ENCODE measurements at regions not wholly inside any gene's neighbourhood (a gene's known extent, or its start where the extent isn't known, plus 50 kb on each side); places are given as distances from the start of the nearest gene placed in this dataset.

DNA sequence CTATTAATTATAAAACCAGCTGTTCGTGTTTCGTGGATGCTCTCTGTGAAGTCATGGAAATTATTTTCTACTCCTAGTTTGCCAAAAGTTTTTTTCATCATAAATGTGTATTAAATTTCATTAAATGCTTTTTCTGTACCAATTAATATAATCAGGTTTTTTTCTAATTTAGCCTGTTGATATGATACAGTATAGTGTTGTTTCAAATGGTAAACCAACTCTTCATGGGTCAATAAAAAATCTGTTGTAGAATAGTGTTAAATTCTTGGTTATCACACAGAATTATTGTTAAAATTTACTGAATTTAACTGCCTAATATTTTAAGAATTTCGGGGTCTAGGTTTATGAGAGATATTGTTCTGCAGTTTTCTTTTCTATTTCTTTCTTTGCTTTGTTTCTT is 505.9 kb upstream of the MANEA start:
- no peak for DNase-seq
- H3K9me3 ChIP-seq (replicated peaks): no peaks in the 10 kb centered on the region
- no peaks in the 10 kb centered on the region for H3K27me3 ChIP-seq

DNA sequence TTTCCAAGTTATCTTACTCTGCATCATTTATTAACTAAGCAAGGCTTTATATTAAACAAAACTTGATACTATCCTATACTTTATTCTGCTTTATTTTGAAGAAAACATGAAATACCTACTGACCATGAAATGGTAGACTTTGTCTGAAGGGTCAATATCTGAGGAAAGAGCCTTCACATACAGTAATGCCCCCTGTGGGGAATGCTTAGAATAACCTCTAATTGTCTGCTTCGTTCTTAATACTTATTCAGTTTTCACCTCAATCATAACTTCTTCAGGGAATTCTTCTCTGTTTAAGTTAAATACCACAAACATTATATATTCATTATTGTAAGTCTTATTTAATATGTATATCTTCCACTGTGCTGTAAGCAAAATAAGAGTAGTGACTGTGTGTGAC is 498.9 kb upstream of the MANEA start:
- no peak for DNase-seq
- Histone ChIP-seq H3K9me3 (replicated peaks) (no peaks in the 10 kb centered on the region), H3K27me3 (no peaks in the 10 kb centered on the region), H3K36me3 (no peaks in the 10 kb centered on the region), H3K27ac (no peak overlapping the region), H3K4me3 (no peak overlapping the region), H3K4me1 (no peaks in the 10 kb centered on the region)

More for the DNA sequence above, 505.9 kb upstream of the MANEA start:
- Histone ChIP-seq H3K4me1 (no peaks in the 10 kb centered on the region), H3K4me3 (no peak overlapping the region), H3K36me3 (no peaks in the 10 kb centered on the region), H3K27ac (no peak overlapping the region)

DNA sequence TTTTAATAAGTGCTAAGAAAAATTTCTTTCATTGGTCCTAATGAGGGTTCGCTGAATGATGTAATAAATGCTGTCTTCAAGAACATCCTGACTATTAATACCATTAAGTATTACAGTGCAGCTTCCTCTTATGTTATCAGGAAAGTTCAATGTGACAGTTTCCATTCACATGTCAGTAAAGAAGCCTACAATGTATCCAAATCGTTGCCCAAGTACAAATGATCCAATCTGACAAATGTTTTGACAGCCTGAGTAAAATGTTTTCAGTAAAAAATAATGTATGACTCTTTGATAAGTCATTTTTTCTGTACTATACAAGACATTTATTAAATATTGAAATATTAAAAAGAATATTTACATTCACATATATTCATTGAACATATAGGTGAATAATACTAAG is 496.1 kb upstream of the MANEA start:
- H3K4me1 ChIP-seq: no peaks in the 10 kb centered on the region
- H3K27me3 ChIP-seq: no peaks in the 10 kb centered on the region
- H3K9me3 ChIP-seq (replicated peaks): no peaks in the 10 kb centered on the region
- no peaks in the 10 kb centered on the region for H3K36me3 ChIP-seq
- H3K27ac ChIP-seq: no peak overlapping the region
- no peak overlapping the region for H3K4me3 ChIP-seq
- no peak for DNase-seq

DNA sequence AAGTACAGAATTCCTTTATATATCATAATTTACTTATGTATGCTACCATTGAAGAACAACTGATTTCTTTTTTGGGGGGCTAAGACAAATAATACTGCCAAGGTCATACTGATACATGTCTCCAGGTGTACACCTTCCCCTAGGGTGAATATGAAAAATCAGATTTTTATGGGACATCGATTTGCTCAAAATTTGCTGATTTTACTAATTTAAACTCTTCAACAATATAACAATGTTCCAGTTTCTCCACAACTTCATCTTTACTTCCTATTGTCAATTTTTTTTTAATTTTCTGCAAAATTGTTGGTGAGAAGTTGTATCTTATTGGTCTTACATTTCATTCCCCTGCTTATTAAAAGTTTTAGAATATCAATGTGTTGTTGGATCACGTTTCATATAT is 495.4 kb upstream of the MANEA start:
- no peak overlapping the region for H3K27ac ChIP-seq
- no peak for DNase-seq
- no peaks in the 10 kb centered on the region for H3K27me3 ChIP-seq
- H3K4me3 ChIP-seq: no peak overlapping the region
- H3K9me3 ChIP-seq (replicated peaks): no peaks in the 10 kb centered on the region
- H3K4me1 ChIP-seq: 0 out of 2 replicates have a peak, but pooled peaks cover 2% of the 10 kb centered on the region
- H3K36me3 ChIP-seq: no peaks in the 10 kb centered on the region

DNA sequence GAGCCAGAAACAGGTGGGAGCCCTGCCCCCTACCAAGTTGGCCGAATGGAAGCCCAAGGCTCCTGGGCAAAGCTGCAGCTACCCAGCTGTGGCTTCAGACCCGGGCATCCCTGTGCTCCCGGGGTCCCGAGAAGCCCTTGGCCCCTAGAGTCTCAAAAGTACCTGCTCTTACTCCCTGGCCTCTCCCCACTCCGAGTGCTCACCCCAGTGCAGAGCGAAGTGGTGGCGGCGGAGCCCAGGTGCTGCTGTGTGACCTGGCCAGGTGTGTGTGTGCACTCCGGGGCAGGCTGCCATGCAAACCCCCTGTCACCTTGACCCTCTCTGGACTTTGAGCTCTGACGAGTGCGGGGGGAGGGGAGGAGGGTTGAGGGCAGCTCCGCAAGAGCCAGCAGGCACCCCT is 493.8 kb upstream of the MANEA start:
- DNase-seq: no peak
- H3K4me3 ChIP-seq: no peak overlapping the region
- no peaks in the 10 kb centered on the region for H3K36me3 ChIP-seq
- no peaks in the 10 kb centered on the region for H3K27me3 ChIP-seq
- no peak overlapping the region for H3K27ac ChIP-seq
- H3K9me3 ChIP-seq (replicated peaks): no peaks in the 10 kb centered on the region
- peaks cover 9% of the 10 kb centered on the region; the same call in 1 of the 2 replicates for H3K4me1 ChIP-seq

GRCh38 chr6:95084867-95085266 is 492.5 kb upstream of the MANEA start:
- H3K9me3 ChIP-seq (replicated peaks): no peaks in the 10 kb centered on the region
- H3K4me3 ChIP-seq: no peak overlapping the region
- no peaks in the 10 kb centered on the region for H3K27me3 ChIP-seq
- DNase-seq: no peak
- no peaks in the 10 kb centered on the region for H3K36me3 ChIP-seq
- peaks cover 9% of the 10 kb centered on the region; the same call in 1 of the 2 replicates for H3K4me1 ChIP-seq
- H3K27ac ChIP-seq: no peak overlapping the region

DNA sequence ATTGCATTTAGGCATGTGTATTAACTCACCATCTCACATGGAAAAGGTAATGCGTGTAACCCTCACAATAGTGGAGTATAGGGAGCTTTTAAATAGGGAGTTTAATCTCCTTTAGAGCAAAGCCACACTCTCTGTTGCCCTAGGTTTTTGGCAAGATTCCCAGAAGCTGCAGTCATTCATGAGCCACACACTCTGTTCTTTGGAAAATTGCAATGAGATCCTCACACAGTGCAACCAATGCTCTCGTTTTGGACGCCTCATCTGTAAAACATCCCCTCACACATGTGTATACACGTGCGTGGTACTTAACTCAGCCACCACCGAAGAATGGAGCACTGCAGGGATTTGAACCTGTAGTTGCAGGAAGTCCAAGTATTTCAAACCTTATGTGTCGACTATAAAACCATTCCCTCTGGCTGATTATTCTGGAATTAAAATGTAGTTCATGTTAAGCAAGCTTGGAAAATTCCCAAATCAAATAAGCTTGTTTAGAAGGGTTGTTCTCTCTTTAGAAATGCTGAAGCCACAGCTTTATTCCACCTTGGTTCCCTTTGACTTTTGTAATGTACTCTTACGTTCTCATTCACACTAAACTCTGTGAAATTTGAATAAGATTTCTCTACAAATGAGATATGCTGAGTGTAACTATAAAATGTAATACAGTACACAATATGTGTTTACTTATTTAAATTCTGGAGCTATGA is 489.8 kb upstream of the MANEA start:
- no peak overlapping the region; the same call in 1 of the 2 replicates for H3K27ac ChIP-seq
- H3K4me1 ChIP-seq: peaks cover 16% of the 10 kb centered on the region
- peak; percentile 83 to 95 for DNase-seq
- no peaks in the 10 kb centered on the region for H3K27me3 ChIP-seq
- no peaks in the 10 kb centered on the region for H3K36me3 ChIP-seq
- H3K9me3 ChIP-seq (replicated peaks): no peaks in the 10 kb centered on the region
- no peak overlapping the region for H3K4me3 ChIP-seq

- Histone ChIP-seq H3K4me3 (no peak overlapping the region), H3K27me3 (no peaks in the 10 kb centered on the region), H3K4me1 (peaks cover 14% of the 10 kb centered on the region), H3K27ac (peak overlapping the region; percentile 7; the same call in 1 of the 2 replicates), H3K9me3 (replicated peaks) (no peaks in the 10 kb centered on the region), H3K36me3 (no peaks in the 10 kb centered on the region)
- peak in 1 of 2 experiments; percentile 83 for DNase-seq
These were observed 485.4 kb upstream of the MANEA start for GRCh38 chr6:95091823-95092436.

- Histone ChIP-seq H3K36me3 (no peaks in the 10 kb centered on the region), H3K9me3 (replicated peaks) (no peaks in the 10 kb centered on the region), H3K27ac (no peak overlapping the region), H3K27me3 (no peaks in the 10 kb centered on the region), H3K4me3 (no peak overlapping the region), H3K4me1 (peaks cover 7% of the 10 kb centered on the region)
- no peak for DNase-seq
These were observed 484.2 kb upstream of the MANEA start for GRCh38 chr6:95093154-95093553.

DNA sequence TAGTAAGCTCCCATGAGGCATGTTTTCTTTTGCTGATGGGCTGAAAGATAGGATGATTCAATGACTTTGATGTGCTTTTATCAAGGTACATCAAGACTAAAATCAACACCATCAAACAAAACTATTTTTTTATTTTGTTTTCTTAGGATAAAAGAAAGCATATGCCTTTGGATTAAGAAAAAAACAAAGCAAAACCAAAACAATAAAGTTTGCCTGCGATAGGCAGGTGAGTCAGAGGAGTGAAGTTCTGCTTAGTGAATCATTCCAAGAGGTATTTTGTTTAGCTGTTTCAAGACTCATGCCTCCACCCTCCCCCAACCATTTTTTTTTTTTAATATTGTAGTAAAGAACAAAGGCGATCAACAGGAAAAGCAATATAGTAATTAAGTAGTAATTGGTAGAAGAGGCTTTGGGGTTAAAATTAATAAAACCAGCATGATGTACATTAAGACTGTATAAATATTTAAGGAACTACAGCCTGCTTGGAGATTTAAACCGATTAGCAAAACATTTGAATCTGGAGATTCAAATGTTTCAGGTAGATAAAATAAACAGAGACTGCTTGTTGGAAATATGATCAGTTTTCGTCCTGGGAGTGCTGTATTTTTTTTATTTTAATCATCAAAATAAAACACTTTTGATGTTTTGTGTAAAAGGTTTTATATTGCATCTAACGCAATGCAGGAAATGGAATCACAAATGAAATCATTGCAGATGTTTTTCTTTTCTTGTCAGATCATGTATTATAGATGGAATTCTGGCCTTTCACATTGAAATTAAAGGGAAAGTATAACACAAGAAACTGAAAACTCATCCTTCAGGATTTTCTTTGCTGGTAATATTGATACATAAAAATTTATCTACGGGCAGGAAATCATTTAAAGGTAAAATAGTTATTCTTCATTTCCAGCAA is 482.3 kb upstream of the MANEA start:
- H3K27me3 ChIP-seq: no peaks in the 10 kb centered on the region
- H3K9me3 ChIP-seq (replicated peaks): no peaks in the 10 kb centered on the region
- H3K4me1 ChIP-seq: peaks cover 17% of the 10 kb centered on the region
- DNase-seq: no peak
- H3K27ac ChIP-seq: no peak overlapping the region
- H3K36me3 ChIP-seq: no peaks in the 10 kb centered on the region
- H3K4me3 ChIP-seq: no peak overlapping the region

DNA sequence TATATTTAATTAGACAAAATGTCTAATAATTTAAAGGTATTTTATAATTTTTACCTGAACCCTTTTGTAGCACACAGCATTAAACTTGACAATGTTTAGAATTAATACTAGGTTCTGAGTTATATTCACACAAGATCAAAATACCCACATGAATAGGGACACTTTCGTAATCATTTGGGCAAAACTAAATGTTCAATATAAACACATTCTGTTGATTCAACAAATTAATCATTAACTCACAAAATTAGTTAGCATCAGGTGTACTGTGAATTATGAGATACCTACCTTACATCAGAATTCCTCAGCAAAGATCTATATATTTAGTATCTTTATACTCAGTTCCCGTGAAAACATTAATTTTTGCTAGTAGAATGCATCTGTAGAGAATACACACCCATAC is 481.5 kb upstream of the MANEA start:
- no peaks in the 10 kb centered on the region for H3K36me3 ChIP-seq
- peaks cover 17% of the 10 kb centered on the region for H3K4me1 ChIP-seq
- H3K27ac ChIP-seq: no peak overlapping the region
- H3K4me3 ChIP-seq: no peak overlapping the region
- H3K9me3 ChIP-seq (replicated peaks): no peaks in the 10 kb centered on the region
- DNase-seq: no peak
- H3K27me3 ChIP-seq: no peaks in the 10 kb centered on the region

DNA sequence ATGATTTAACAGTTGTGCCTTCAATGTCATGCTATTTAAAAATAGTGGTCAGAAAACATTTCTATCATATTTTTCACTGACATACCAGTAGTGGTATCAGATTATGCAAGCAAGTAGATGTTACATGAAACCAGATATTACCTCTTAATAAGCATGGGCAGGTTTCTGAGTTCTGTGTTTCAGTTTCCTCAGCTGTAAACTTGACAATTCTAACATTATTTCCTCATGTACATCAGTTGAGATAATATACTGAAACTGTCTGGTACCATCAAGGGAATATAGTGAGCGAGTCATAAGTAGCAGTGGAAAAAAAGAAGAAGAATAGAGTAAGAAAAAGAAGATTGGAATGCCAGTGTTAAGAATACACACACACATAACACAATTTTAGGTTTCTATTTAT is 477.9 kb upstream of the MANEA start:
- H3K27ac ChIP-seq: no peak overlapping the region
- no peak for DNase-seq
- H3K27me3 ChIP-seq: no peaks in the 10 kb centered on the region
- H3K9me3 ChIP-seq (replicated peaks): no peaks in the 10 kb centered on the region
- no peak overlapping the region for H3K4me3 ChIP-seq
- peaks cover 10% of the 10 kb centered on the region for H3K4me1 ChIP-seq
- H3K36me3 ChIP-seq: no peaks in the 10 kb centered on the region

- DNase-seq: no peak
- Histone ChIP-seq H3K27ac (no peak overlapping the region), H3K36me3 (0 out of 2 replicates have a peak, but pooled peaks cover 2% of the 10 kb centered on the region), H3K4me3 (no peak overlapping the region), H3K4me1 (no peaks in the 10 kb centered on the region), H3K9me3 (replicated peaks) (no peaks in the 10 kb centered on the region; the same call in 1 of the 2 replicates), H3K27me3 (no peaks in the 10 kb centered on the region)
These were observed 468.1 kb upstream of the MANEA start for GRCh38 chr6:95109212-95109611.

DNA sequence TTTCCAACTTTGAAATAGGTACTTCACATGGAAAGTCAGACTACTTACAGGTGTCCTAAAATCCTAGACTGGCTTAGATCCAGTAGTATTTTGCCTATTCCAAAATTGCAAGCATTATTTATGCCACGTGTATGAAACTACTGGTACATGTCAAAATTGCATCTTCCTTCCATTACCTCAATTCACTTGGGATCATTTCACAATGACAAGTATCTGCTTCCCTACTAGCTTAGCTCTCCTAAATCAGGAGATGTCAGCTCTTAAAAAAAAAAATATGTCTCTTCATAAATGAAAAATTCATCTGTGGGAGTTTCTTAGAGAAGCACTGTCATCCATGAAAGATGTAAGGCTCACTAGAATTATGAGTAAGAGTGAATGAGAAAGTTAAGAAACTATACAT is 466.6 kb upstream of the MANEA start:
- no peaks in the 10 kb centered on the region; the same call in 1 of the 2 replicates for H3K9me3 ChIP-seq (replicated peaks)
- 0 out of 2 replicates have a peak, but pooled peaks cover 2% of the 10 kb centered on the region for H3K36me3 ChIP-seq
- H3K4me3 ChIP-seq: no peak overlapping the region
- DNase-seq: no peak
- no peaks in the 10 kb centered on the region for H3K4me1 ChIP-seq
- no peaks in the 10 kb centered on the region for H3K27me3 ChIP-seq
- H3K27ac ChIP-seq: no peak overlapping the region

- H3K9me3 ChIP-seq (replicated peaks): no peaks in the 10 kb centered on the region
- H3K4me1 ChIP-seq: no peaks in the 10 kb centered on the region
- no peak overlapping the region for H3K4me3 ChIP-seq
- no peak overlapping the region for H3K27ac ChIP-seq
- H3K36me3 ChIP-seq: no peaks in the 10 kb centered on the region
- no peak for DNase-seq
- no peaks in the 10 kb centered on the region for H3K27me3 ChIP-seq
These were observed 460.1 kb upstream of the MANEA start for GRCh38 chr6:95117236-95117635.
